Colonic mucosa (tissue), 4 donors: ENCODE measurements at regions not wholly inside any gene's neighbourhood (a gene's known extent, or its start where the extent isn't known, plus 50 kb on each side); places are given as distances from the start of the nearest gene placed in this dataset.

ENCODE experiments used
- DNase-seq: peaks from one replicate; pipeline ENCODE4 v3.0.0-alpha.2; 2020
- H3K27ac ChIP-seq: fragments of 200-600 bp; one replicate; pipeline ENCODE4 v1.8.0; 2021
- H3K27me3 ChIP-seq: fragments of 200-600 bp; one replicate; pipeline ENCODE4 v1.8.0; 2021
- H3K36me3 ChIP-seq: fragments of 200-600 bp; one replicate; pipeline ENCODE4 v1.8.0; 2021
- H3K4me1 ChIP-seq: fragments of 200-600 bp; one replicate; pipeline ENCODE4 v1.8.0; 2021; ENCODE audit warnings: mild to moderate bottlenecking
- H3K4me3 ChIP-seq: fragments of 200-600 bp; one replicate; pipeline ENCODE4 v1.8.0; 2021
- H3K9ac ChIP-seq, 2 donors: one replicate each; pipeline ENCODE4 v1.7.0; 2013; ENCODE audit warnings: control low read depth in 2 of 2, low read depth in 2 of 2, low read length in 2 of 2
- H3K9me3 ChIP-seq: fragments of 200-600 bp; one replicate; pipeline ENCODE4 v1.8.0; 2021
- CTCF ChIP-seq: fragments of 200-600 bp; IDR thresholded peaks from one replicate; pipeline ENCODE4 v1.8.0; 2022; ENCODE audit warnings: antibody characterized with exemption, mild to moderate bottlenecking
- intact Hi-C: fragments of 100-400 bp; cut with DNase I; formaldehyde crosslinking; loops from one replicate; pipeline ENCODE4 v1.14.1; 2022
- donor health status: healthy.
- donor health status: DM: no; HTN: no; CAD: no.
- donor health status: DM: no; HTN: no; CAD: no.

DNA sequence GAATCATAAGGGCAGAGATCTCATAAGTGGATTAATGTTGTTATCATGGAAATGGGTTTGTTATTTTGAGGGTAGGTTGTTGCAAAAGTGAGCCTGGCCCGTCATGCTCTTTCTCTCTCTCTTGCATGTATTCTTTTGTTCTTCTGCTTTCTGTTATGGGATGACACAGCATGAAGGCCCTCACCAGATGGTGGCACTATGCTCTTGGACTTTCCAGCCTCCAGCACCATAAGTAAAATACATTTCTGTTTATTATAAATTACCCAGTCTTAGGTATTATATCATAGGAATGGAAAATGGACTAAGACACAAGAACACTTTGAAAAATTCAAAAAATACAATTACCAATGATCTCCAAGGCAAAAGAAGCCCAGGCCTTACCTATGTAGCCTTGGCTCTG, 676.1 kb downstream of the PTPRU start:
- Histone ChIP-seq H3K4me3 (no peak overlapping the region), H3K4me1 (no peaks in the 10 kb centered on the region), H3K9me3 (no peaks in the 10 kb centered on the region), H3K36me3 (no peaks in the 10 kb centered on the region), H3K27ac (no peak overlapping the region), H3K9ac (no peak overlapping the region), H3K27me3 (no peaks in the 10 kb centered on the region)
- intact Hi-C loops = loop anchor here (5.0 kb wide), 1 partner anchor 175 kb away; no protein-coding TSS in a partner anchor
- TF ChIP-seq CTCF = peak; percentile 13
- DNase-seq = no peak

- Histone ChIP-seq H3K27ac (no peak overlapping the region), H3K9ac (no peak overlapping the region), H3K36me3 (no peaks in the 10 kb centered on the region), H3K4me3 (no peak overlapping the region), H3K9me3 (no peaks in the 10 kb centered on the region), H3K27me3 (no peaks in the 10 kb centered on the region), H3K4me1 (no peaks in the 10 kb centered on the region)
- DNase-seq = no peak
- intact Hi-C loops = loop anchor here (2.0 to 5.0 kb wide), 2 partner anchors 177 to 201 kb away; no protein-coding TSS in a partner anchor
- no peak for TF ChIP-seq CTCF
These were observed 673.6 kb downstream of the PTPRU start for GRCh38 chr1:29909962-29910361.

GRCh38 chr1:29907596-29907995, 671.3 kb downstream of the PTPRU start:
- H3K4me3 ChIP-seq = no peak overlapping the region
- intact Hi-C loops = no loop called here
- no peaks in the 10 kb centered on the region for H3K36me3 ChIP-seq
- no peaks in the 10 kb centered on the region for H3K9me3 ChIP-seq
- H3K27me3 ChIP-seq = no peaks in the 10 kb centered on the region
- no peak for DNase-seq
- no peak for TF ChIP-seq CTCF
- no peak overlapping the region for H3K27ac ChIP-seq
- no peak overlapping the region for H3K9ac ChIP-seq
- H3K4me1 ChIP-seq = no peaks in the 10 kb centered on the region

DNA sequence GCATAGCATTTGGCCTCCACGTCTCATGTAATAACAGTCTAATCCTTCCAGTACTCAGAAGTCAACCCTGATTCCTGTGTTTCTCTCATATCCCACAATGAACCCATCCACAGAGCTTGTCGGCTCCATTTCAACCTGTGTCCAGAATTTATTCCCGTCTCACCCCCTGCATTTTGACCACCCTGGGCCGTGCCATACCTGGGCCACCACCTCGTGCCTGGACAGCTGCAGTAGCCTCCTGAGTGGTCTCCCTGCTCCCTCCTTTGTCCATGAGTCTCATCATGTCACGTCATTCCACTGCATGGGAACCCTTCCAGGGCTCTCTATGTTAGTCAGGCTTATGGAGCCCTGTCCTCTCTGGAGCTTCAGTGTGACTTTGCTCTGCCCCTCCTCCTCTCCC, 670.6 kb downstream of the PTPRU start:
- H3K27ac ChIP-seq = no peak overlapping the region
- no peak overlapping the region for H3K4me3 ChIP-seq
- no peaks in the 10 kb centered on the region for H3K27me3 ChIP-seq
- H3K9ac ChIP-seq = no peak overlapping the region
- intact Hi-C loops = no loop called here
- H3K36me3 ChIP-seq = no peaks in the 10 kb centered on the region
- H3K4me1 ChIP-seq = no peaks in the 10 kb centered on the region
- no peaks in the 10 kb centered on the region for H3K9me3 ChIP-seq
- TF ChIP-seq CTCF = no peak
- DNase-seq = no peak

DNA sequence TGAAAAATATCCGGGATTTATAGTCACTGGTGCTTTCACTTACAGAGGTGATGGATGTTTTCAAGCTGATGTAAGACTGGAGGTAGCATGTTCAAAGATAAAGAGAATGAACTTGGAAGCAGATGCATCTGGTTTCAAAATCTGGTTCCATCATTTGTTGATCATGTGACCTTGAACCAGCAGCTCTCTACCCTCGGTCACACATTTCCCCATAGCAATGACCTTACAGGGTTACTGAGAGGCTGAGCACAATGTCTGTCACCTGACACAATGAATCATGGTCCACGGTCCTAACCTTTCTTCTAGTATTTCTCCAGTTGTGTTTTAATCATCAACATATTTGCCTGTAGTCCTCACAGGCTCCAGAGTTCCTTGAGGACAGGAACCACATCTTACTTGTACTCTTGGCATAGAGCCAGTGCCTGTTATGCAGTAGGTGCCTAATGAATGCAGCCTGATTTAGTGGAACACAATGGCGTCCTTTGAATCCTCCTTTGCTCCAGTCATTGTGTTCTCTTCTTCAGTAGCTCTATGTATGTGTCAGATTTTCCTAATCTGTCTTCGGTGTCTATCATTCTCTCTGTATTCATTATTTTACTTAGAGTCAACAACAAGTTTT, 667.3 kb downstream of the PTPRU start:
- no peak for DNase-seq
- no peaks in the 10 kb centered on the region for H3K4me1 ChIP-seq
- H3K27ac ChIP-seq = no peak overlapping the region
- TF ChIP-seq CTCF = no peak
- no peak overlapping the region for H3K9ac ChIP-seq
- H3K27me3 ChIP-seq = no peaks in the 10 kb centered on the region
- no peaks in the 10 kb centered on the region for H3K9me3 ChIP-seq
- intact Hi-C loops = no loop called here
- no peak overlapping the region for H3K4me3 ChIP-seq
- H3K36me3 ChIP-seq = no peaks in the 10 kb centered on the region
